CD4-positive, alpha-beta T cell treated with Interleukin-15 for 1 hour (primary cell): ENCODE measurements at regions not wholly inside any gene's neighbourhood (a gene's known extent, or its start where the extent isn't known, plus 50 kb on each side); places are given as distances from the start of the nearest gene placed in this dataset.
"Not testable (repeated sequence)": the region's sequence is repeated elsewhere in the genome, so short reads cannot be mapped to it uniquely, and the experiment has no call there.

Source experiments
- DNase-seq: peaks from one replicate; pipeline ENCODE4 v3.0.0-alpha.2; 2020

DNA sequence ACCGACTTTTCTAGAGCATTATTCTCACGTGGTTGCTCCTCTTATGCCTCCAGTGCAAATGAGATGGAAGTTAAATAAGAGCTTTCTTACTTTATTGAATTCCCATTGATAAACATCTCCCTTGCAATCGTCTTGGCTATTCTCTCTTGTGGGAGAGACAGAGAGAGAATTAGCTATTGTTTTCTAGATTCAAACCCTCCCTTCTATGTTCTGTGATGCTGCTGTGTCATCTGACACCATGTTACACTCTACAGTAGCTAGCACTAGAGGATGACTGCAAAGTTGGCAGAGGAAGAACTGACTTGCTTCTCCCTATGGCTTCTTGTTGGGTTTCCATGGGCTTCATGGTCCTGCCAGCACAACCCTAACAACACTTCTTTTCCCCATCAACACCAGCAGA lies 134.6 kb upstream of the RANBP3L start:
- no peak for DNase-seq

DNA sequence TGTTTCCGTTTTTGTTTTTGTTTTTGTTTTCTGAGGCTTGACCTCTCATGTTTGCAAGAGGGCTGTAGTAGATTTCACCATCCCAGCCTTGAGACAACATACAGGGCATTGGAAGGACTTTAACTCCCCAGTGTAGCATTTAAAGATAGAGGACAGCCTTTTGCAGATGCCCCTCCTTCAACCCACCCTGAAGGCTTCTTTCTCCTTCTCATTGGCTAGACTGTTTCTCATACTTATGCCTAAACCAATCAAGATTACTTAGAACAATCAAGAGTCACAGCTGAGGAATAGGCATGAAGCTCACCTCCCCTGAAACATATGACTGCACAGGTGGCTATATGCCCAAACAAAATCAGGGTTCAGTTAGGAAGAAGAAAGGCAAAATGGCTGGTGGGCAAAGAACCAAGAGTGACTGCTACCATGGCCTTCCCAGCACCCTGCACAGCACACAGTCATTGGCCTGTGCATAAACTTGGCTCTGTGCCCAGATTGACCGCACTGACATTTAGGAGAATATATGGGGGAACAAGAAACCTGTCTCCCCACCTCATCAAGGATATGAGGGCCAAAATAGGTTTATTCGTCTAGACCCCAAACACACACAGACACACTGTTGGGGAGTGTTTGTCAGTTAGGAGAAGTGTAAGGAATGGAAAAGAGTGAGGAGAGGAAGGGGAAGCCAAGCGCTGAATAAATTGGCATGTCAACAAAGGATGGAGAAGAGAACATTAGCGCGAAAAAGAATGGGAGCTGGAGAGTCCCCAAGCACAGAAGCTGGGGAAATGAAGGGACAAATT lies 137.3 kb upstream of the RANBP3L start:
- no peak for DNase-seq

- DNase-seq, result no peak
Measured at GRCh38 chr5:36440300-36440699, 138.6 kb upstream of the RANBP3L start.

- no peak for DNase-seq
Measured at GRCh38 chr5:36441280-36441679, 139.6 kb upstream of the RANBP3L start.

- no peak for DNase-seq
Measured at GRCh38 chr5:36442352-36442751, 140.7 kb upstream of the RANBP3L start.

- no peak for DNase-seq
Measured at GRCh38 chr5:36442796-36443195, 141.1 kb upstream of the RANBP3L start.

DNA sequence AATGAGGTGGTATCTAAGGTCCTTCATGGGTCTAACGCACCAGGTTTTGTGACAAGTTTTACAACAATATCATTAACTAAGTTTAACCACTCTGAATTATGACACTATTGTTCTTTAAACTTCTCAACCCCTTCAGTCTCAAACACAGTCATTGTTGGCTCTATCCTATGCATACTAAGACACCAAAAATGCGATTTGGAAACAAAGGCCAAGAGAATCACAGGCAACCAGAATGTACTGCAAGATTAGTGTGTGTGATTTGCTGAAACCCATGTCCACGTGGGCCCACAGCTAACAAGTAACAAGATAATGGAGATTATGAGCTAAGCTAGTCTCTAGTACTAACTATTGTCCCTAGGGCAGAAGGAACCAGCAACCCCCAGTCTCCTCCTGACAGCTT lies 142.2 kb upstream of the RANBP3L start:
- DNase-seq, result no peak

- no peak for DNase-seq
Measured at GRCh38 chr5:36444582-36445418, 143.1 kb upstream of the RANBP3L start.

- no peak for DNase-seq
Measured at GRCh38 chr5:36447776-36448175, 146.1 kb upstream of the RANBP3L start.

GRCh38 chr5:36450229-36451014 lies 148.7 kb upstream of the RANBP3L start:
- no peak for DNase-seq

DNA sequence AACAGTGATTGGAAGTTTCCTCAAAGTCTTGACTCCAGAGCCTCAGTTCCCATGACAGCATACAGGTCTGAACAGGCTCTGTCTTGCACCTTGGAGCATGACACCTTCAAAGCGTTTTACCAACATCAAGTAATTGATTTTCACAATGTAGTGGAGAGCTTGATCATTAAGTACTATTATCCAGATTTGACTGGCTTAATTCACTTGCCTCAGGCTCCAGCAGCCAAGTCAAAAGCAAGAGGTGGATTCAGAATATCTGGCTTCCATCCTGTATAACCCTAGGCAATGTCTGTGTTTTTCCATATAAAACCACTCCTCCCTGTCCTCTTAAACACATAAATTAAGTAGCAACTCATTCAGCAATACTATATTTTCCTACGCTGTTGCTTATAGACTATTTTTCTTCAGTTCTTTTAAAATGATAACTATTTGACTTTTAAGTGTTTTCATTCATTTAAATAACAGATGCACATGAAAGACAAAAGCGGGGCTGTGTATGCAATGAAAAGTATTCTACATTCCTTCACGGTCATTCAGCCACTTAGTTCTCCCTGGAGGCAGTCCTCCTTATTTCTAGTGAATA lies 150.8 kb upstream of the RANBP3L start:
- no peak for DNase-seq

GRCh38 chr5:36457511-36458270 lies 148.7 kb upstream of the SLC1A3 start:
- no peak for DNase-seq

DNA sequence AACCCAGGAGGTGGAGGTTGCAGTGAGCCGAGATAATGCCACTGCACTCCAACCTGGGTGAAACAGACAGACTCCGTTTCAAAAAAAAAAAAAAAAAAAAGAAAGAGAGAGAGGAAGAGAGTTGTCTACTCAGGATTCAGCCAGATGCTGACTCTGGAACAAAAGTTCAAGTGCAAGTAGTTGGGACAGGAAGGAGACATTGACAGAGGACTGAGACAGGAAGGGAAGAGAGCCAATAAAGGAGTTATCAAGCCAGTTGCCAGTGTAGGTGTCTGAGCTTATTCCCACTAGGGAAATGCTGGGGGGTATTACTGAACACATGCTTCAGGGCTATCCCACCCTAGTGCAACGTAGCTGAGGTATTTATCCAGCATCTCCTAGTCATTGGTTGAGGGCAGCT lies 147.7 kb upstream of the SLC1A3 start:
- DNase-seq, result no peak

- DNase-seq, result no peak
Measured at GRCh38 chr5:36459176-36460135, 146.9 kb upstream of the SLC1A3 start.

DNA sequence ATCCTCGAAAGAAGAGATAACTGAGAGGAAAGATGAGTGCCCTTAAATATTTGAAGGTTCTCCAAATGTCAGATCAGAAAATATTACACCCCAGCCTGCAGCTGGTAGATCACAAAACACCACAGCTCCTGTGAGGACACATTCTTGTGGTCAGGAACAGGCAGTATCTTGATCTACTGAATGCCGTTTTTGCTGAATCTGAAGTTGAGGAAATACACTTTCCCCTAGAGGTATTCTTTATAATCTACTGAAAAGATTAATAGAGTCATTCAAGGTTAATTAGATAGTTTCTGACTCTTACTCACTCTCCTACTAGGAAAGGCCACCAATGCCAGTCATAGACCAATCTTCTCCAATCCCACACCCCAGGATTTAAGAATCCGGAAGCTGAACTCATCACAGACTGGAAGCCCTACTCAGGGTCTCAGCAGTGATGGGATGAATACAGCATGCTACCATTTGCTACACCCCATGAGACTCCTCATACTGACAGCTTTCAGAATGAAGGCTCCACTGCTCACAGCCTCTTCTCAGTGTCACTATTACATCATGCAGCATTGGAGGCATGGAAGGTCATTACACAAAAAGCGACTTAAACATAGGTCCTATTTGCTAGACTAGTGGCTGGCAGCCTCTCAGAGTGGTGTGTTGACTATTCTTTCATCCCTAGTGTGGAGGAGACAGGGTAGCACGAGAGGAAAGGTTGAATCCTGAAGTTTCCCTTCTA lies 143.9 kb upstream of the SLC1A3 start:
- no peak for DNase-seq

DNA sequence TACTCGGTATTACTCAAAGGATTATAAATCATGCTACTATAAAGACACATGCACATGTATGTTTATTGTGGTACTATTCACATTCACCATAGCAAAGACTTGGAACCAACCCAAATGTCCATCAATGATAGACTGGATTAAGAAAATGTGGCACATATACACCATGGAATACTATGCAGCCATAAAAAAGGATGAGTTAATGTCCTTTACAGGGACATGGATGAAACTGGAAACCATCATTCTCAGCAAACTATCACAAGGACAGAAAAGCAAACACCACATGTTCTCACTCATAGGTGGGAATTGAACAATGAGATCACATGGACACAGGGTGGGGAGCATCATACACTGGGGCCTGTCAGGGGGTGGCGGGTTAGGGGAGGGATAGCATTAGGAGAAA lies 130.5 kb upstream of the SLC1A3 start:
- DNase-seq, result not testable (repeated sequence)

DNA sequence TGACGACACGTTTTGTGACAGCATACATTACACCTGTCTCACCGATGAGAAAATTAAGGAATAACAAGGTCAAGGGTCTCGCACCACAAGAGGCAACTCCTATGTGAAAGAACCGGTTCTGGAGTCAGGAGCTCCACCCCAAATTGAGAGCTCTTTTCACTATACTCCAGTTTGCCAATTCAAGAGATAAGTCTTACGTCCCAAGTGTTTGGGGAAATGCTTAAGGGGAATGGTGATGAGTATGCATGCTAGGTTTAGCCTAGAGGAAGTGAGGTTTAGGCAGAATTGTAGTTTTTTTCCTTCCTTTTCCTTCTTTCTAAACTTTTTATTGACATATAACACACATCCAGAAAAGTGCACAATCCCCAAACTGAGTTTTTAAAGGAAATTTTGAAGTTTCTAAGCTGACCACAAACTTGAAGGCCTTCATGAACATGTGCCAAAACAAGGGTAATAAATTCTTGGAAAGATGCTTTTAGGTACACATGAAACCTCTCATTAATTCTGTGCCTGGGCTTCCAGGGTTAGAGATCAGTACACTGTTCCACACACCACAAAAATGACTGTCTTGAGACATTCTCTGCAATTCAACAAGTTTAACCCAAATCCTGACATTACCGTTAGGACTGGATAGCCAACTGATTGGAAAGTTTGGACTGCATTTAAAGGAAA lies 127.6 kb upstream of the SLC1A3 start:
- DNase-seq, result no peak

- no peak for DNase-seq
Measured at GRCh38 chr5:36481454-36482120, 124.8 kb upstream of the SLC1A3 start.

- DNase-seq, result no peak
Measured at GRCh38 chr5:36482812-36483211, 123.6 kb upstream of the SLC1A3 start.
